Mesodermal cell (in vitro differentiated cells): ENCODE measurements at regions not wholly inside any gene's neighbourhood (a gene's known extent, or its start where the extent isn't known, plus 50 kb on each side); places are given as distances from the start of the nearest gene placed in this dataset.
"Not testable (repeated sequence)": the region's sequence is repeated elsewhere in the genome, so short reads cannot be mapped to it uniquely, and the experiment has no call there.

Source experiments
- H3K27ac ChIP-seq: 2 replicates; pipeline ENCODE4 v1.7.0; 2013; ENCODE audit warnings: mild to moderate bottlenecking, low read depth, low read length, moderate library complexity; ENCODE audit not compliant: severe bottlenecking
- H3K36me3 ChIP-seq: 2 replicates; pipeline ENCODE4 v1.7.1; 2013; ENCODE audit warnings: mild to moderate bottlenecking, low read length, moderate library complexity; ENCODE audit not compliant: control insufficient read depth, insufficient read depth
- H3K4me1 ChIP-seq: one replicate; pipeline ENCODE4 v1.7.1; 2013; ENCODE audit warnings: mild to moderate bottlenecking, low read length; ENCODE audit not compliant: insufficient read depth, control insufficient read depth, poor library complexity, severe bottlenecking
- H3K4me3 ChIP-seq: 2 replicates; pipeline ENCODE4 v1.7.0; 2013; ENCODE audit warnings: low read length, control low read depth, mild to moderate bottlenecking; ENCODE audit not compliant: insufficient read depth, poor library complexity, severe bottlenecking; ENCODE audit errors: extremely low read depth
- H3K9me3 ChIP-seq: 2 replicates; pipeline ENCODE4 v1.7.1; 2013; ENCODE audit warnings: mild to moderate bottlenecking, low read length, moderate library complexity; ENCODE audit not compliant: control insufficient read depth
- WGBS, 2 experiments: methylation state at CpG; one replicate each; pipeline ENCODE4 v1.1.5; 2013; ENCODE audit warnings: missing lambda C conversion rate in 2 of 2; ENCODE audit not compliant: insufficient coverage in 2 of 2; 5-methylcytosine and 5-hydroxymethylcytosine counted together

GRCh38 chr13:87311165-87311564 lies 360.0 kb upstream of the SLITRK5 start:
- H3K9me3 ChIP-seq = no peaks in the 10 kb centered on the region
- H3K36me3 ChIP-seq = no peaks in the 10 kb centered on the region
- H3K27ac ChIP-seq = no peak overlapping the region
- no peak overlapping the region for H3K4me3 ChIP-seq
- no peaks in the 10 kb centered on the region for H3K4me1 ChIP-seq
- WGBS, 2 experiments = 100% methylated on average over 1 of the region's 2 CpGs; no CpG with 5 or more reads in 1 of the 2 experiments

- Histone ChIP-seq H3K4me1 (no peaks in the 10 kb centered on the region), H3K36me3 (no peaks in the 10 kb centered on the region), H3K27ac (no peak overlapping the region), H3K4me3 (no peak overlapping the region), H3K9me3 (no peaks in the 10 kb centered on the region)
- no CpG with 5 or more reads among the region's 1 CpG for WGBS, 2 experiments
Measured at GRCh38 chr13:87314822-87315221, 356.3 kb upstream of the SLITRK5 start.

- Histone ChIP-seq H3K9me3 (no peaks in the 10 kb centered on the region), H3K36me3 (no peaks in the 10 kb centered on the region), H3K4me3 (no peak overlapping the region), H3K4me1 (no peaks in the 10 kb centered on the region), H3K27ac (no peak overlapping the region)
- WGBS, 2 experiments = 72% methylated on average over 3 of the region's 3 CpGs; no CpG with 5 or more reads in 1 of the 2 experiments
Measured at GRCh38 chr13:87322386-87322785, 348.8 kb upstream of the SLITRK5 start.

GRCh38 chr13:87324558-87324957 lies 346.6 kb upstream of the SLITRK5 start:
- H3K4me3 ChIP-seq = no peak overlapping the region
- no CpG with 5 or more reads among the region's 3 CpGs for WGBS, 2 experiments
- H3K36me3 ChIP-seq = no peaks in the 10 kb centered on the region
- H3K4me1 ChIP-seq = no peaks in the 10 kb centered on the region
- no peaks in the 10 kb centered on the region for H3K9me3 ChIP-seq
- H3K27ac ChIP-seq = no peak overlapping the region

GRCh38 chr13:87331178-87331577 lies 340.0 kb upstream of the SLITRK5 start:
- WGBS, 2 experiments = 65 to 83% methylated on average over 3 of the region's 3 CpGs
- Histone ChIP-seq H3K27ac (no peak overlapping the region), H3K9me3 (no peaks in the 10 kb centered on the region)

GRCh38 chr13:87333599-87333998 lies 337.6 kb upstream of the SLITRK5 start:
- H3K27ac ChIP-seq = no peak overlapping the region
- H3K4me3 ChIP-seq = no peak overlapping the region
- H3K9me3 ChIP-seq = no peaks in the 10 kb centered on the region
- 92 to 94% methylated on average over 2 of the region's 5 CpGs for WGBS, 2 experiments
- no peaks in the 10 kb centered on the region for H3K4me1 ChIP-seq
- no peaks in the 10 kb centered on the region for H3K36me3 ChIP-seq

More at GRCh38 chr13:87331178-87331577, 340.0 kb upstream of the SLITRK5 start:
- Histone ChIP-seq H3K4me3 (no peak overlapping the region), H3K4me1 (no peaks in the 10 kb centered on the region), H3K36me3 (no peaks in the 10 kb centered on the region)

- H3K9me3 ChIP-seq = no peaks in the 10 kb centered on the region
- H3K4me3 ChIP-seq = no peak overlapping the region
- WGBS, 2 experiments = 96 to 98% methylated on average over 8 of the region's 8 CpGs
- H3K36me3 ChIP-seq = no peaks in the 10 kb centered on the region
- no peak overlapping the region for H3K27ac ChIP-seq
- no peaks in the 10 kb centered on the region for H3K4me1 ChIP-seq
Measured at GRCh38 chr13:87334176-87334575, 337.0 kb upstream of the SLITRK5 start.

- WGBS, 2 experiments = 81 to 94% methylated on average over 6 to 7 of the region's 8 CpGs
- H3K4me1 ChIP-seq, H3K27ac ChIP-seq, H3K9me3 ChIP-seq, H3K4me3 ChIP-seq, H3K36me3 ChIP-seq: not testable (repeated sequence)
Measured at GRCh38 chr13:87336346-87336889, 334.8 kb upstream of the SLITRK5 start.

- Histone ChIP-seq H3K4me1 (peaks cover 3% of the 10 kb centered on the region), H3K27ac (no peak overlapping the region)
- WGBS, 2 experiments = no CpG with 5 or more reads among the region's 2 CpGs
Measured at GRCh38 chr13:87344176-87344575, 327.0 kb upstream of the SLITRK5 start.

GRCh38 chr13:87355451-87355850 lies 315.7 kb upstream of the SLITRK5 start:
- Histone ChIP-seq H3K9me3 (peaks cover 8% of the 10 kb centered on the region), H3K4me1 (no peaks in the 10 kb centered on the region), H3K27ac (no peak overlapping the region), H3K36me3 (no peaks in the 10 kb centered on the region), H3K4me3 (no peak overlapping the region)
- 82 to 95% methylated on average over 5 of the region's 6 CpGs for WGBS, 2 experiments

More at GRCh38 chr13:87344176-87344575, 327.0 kb upstream of the SLITRK5 start:
- Histone ChIP-seq H3K9me3 (no peaks in the 10 kb centered on the region), H3K4me3 (no peak overlapping the region), H3K36me3 (no peaks in the 10 kb centered on the region)

- Histone ChIP-seq H3K27ac (no peak overlapping the region), H3K9me3 (peaks cover 8% of the 10 kb centered on the region), H3K4me3 (no peak overlapping the region), H3K36me3 (no peaks in the 10 kb centered on the region), H3K4me1 (no peaks in the 10 kb centered on the region)
- WGBS, 2 experiments = 92% methylated on average over 8 of the region's 8 CpGs
Measured at GRCh38 chr13:87356314-87356713, 314.9 kb upstream of the SLITRK5 start.
